ENCODE measurements at regions not wholly inside any gene's neighbourhood (a gene's known extent, or its start where the extent isn't known, plus 50 kb on each side); places are given as distances from the start of the nearest gene placed in this dataset.

DNA sequence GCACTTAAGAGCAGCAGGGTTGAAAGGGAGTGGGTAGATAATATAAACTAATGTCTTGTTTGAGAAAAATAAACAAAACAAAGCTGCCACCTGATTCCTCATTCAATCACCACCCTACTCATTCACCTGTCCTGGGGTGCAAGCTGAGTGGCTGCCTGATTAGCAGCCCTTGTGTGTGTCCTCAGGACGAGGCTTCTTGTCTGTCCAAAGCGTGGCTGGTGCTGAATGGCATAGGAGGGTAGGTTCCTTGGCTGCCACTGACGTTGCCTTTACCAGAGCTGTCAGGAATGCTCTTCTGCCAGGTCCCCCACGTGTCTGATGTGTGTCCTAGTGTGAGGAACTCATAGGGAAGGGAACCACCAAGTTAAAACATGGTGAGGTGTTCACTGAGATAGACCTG, 146.6 kb upstream of the SLC24A2 start:
- no peak overlapping the region for H3K27ac ChIP-seq (ENCODE audit: low read depth, low read length, poor library complexity, severe bottlenecking)
- no peaks in the 10 kb centered on the region for H3K9me2 ChIP-seq (ENCODE audit: insufficient read depth, low read length)
- no peaks in the 10 kb centered on the region for H3K9me3 ChIP-seq (ENCODE audit: low read length)
- CTCF ChIA-PET (ENCODE audit: unreplicated experiment), result no interaction called here
- H3K79me2 ChIP-seq (ENCODE audit: insufficient read depth, low read depth, low read length), result no peaks in the 10 kb centered on the region
- no peak overlapping the region for H2AFZ ChIP-seq (ENCODE audit: low read length)
- no peak for DNase-seq (ENCODE audit: low spot score)
- H3K4me2 ChIP-seq (ENCODE audit: low read length), result no peak overlapping the region
- no TSS peak for BruUV-seq (replicated peaks)
- TF ChIP-seq EZH2phosphoT487 (IDR thresholded peaks at IDR 0.05; ENCODE audit: borderline replicate concordance, low read depth, low read length), result no peak
- TF ChIP-seq, protein P1, sequence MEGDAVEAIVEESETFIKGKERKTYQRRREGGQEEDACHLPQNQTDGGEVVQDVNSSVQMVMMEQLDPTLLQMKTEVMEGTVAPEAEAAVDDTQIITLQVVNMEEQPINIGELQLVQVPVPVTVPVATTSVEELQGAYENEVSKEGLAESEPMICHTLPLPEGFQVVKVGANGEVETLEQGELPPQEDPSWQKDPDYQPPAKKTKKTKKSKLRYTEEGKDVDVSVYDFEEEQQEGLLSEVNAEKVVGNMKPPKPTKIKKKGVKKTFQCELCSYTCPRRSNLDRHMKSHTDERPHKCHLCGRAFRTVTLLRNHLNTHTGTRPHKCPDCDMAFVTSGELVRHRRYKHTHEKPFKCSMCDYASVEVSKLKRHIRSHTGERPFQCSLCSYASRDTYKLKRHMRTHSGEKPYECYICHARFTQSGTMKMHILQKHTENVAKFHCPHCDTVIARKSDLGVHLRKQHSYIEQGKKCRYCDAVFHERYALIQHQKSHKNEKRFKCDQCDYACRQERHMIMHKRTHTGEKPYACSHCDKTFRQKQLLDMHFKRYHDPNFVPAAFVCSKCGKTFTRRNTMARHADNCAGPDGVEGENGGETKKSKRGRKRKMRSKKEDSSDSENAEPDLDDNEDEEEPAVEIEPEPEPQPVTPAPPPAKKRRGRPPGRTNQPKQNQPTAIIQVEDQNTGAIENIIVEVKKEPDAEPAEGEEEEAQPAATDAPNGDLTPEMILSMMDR (conservative IDR thresholded peaks at IDR 0.05; ENCODE audit: low read length), result no peak
- H3K4me1 ChIP-seq (ENCODE audit: insufficient read depth, low read length, poor library complexity, severe bottlenecking), result no peaks in the 10 kb centered on the region
- intact Hi-C loops (cut with micrococcal nuclease; ENCODE audit: unreplicated experiment), result no loop called here
- H4K20me1 ChIP-seq (ENCODE audit: insufficient read depth, low read length), result no peaks in the 10 kb centered on the region
- POLR2A ChIA-PET, result no interaction called here
- H3K4me3 ChIP-seq (ENCODE audit: low read depth, low read length, poor library complexity, severe bottlenecking), result no peak overlapping the region
- no peaks in the 10 kb centered on the region for H3K36me3 ChIP-seq (ENCODE audit: insufficient read depth, low read length)

DNA sequence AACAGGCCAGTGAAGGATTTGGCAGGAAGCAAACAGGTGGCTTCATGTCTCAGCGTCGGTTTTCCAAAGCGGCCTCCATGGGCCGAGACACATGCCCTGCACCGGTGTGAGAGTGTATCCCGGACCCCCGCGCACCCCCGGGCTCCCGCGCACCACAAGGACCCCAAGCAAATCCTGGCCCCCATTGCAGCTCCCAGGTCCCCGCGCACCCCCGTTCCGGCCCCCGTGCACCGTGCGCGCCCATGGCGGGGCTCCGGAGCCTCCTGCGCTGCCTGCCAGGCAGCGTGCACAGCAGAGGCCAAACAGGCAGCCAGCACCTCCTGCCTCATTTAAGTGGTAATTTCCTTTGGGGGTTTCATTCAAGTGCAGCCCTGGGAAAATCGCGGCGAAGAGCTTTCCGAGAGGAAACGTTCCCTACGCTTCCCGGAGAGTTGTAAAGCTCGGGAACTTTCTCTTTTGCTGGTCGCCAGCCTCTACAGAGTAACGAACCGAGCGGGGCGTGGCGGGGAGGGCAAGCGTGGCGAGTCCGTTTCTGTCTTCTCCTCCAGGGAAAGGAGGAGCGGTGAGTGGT, 145.5 kb upstream of the SLC24A2 start:
- no peak overlapping the region for H3K27ac ChIP-seq (ENCODE audit: low read depth, low read length, poor library complexity, severe bottlenecking)
- H3K4me1 ChIP-seq (ENCODE audit: insufficient read depth, low read length, poor library complexity, severe bottlenecking), result no peaks in the 10 kb centered on the region
- no peak for TF ChIP-seq EZH2phosphoT487 (IDR thresholded peaks at IDR 0.05; ENCODE audit: borderline replicate concordance, low read depth, low read length)
- TF ChIP-seq, protein P1 (conservative IDR thresholded peaks at IDR 0.05; ENCODE audit: low read length), result no peak
- ChIA-PET CTCF (ENCODE audit: unreplicated experiment) (no interaction called here), POLR2A (interaction anchor here (0.6 kb wide), 1 partner anchor 845 kb away, joined by 3 read pairs; no protein-coding TSS in a partner anchor)
- H2AFZ ChIP-seq (ENCODE audit: low read length), result no peak overlapping the region
- H4K20me1 ChIP-seq (ENCODE audit: insufficient read depth, low read length), result no peaks in the 10 kb centered on the region
- no peak for DNase-seq (ENCODE audit: low spot score)
- H3K9me3 ChIP-seq (ENCODE audit: low read length), result no peaks in the 10 kb centered on the region
- intact Hi-C loops (cut with micrococcal nuclease; ENCODE audit: unreplicated experiment), result no loop called here
- BruUV-seq (replicated peaks), result no TSS peak
- H3K36me3 ChIP-seq (ENCODE audit: insufficient read depth, low read length), result no peaks in the 10 kb centered on the region
- no peaks in the 10 kb centered on the region for H3K79me2 ChIP-seq (ENCODE audit: insufficient read depth, low read depth, low read length)
- no peak overlapping the region for H3K4me2 ChIP-seq (ENCODE audit: low read length)
- no peaks in the 10 kb centered on the region for H3K9me2 ChIP-seq (ENCODE audit: insufficient read depth, low read length)
- H3K4me3 ChIP-seq (ENCODE audit: low read depth, low read length, poor library complexity, severe bottlenecking), result no peak overlapping the region

DNA sequence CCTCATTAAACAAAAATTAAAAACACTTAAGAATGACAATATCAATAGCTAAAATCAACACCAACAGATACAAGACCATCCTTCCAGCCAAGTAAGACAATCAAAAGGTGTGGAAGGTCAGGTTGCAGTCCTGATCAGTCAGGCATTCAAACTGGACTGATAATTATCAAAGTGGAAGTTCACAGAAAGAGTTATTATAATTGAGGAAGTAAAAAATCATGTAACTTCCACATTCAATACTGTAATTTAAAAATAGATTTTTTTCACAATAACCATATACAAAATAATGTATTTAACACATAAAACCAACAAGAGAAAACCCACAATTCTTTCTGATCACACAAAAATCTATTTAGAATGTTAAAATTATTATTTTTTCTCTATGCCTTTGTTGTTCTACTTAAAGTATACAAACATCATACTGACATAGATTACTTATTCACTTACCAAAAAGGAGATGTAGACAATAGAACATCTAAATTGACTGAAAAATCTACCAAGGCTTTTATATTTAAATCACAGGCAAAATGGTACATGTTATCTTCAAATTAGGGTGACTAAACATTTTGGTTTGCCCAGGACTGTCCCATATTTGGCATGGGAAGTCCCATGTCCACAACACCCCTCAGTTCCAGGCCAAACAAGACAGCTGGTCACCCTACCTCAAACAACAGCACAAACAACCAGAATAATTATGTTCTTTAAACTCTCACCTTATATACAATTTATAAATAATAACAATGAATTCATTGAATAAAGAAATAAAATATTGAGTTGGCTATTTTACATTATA, 142.5 kb upstream of the SLC24A2 start:
- no peak overlapping the region for H3K27ac ChIP-seq (ENCODE audit: low read depth, low read length, poor library complexity, severe bottlenecking)
- no peak for TF ChIP-seq EZH2phosphoT487 (IDR thresholded peaks at IDR 0.05; ENCODE audit: borderline replicate concordance, low read depth, low read length)
- TF ChIP-seq, protein P1 (conservative IDR thresholded peaks at IDR 0.05; ENCODE audit: low read length), result no peak
- ChIA-PET CTCF (ENCODE audit: unreplicated experiment) (no interaction called here), POLR2A (interaction anchor here (0.9 kb wide), 1 partner anchor 12 kb away, joined by 3 read pairs; no protein-coding TSS in a partner anchor)
- H3K4me1 ChIP-seq (ENCODE audit: insufficient read depth, low read length, poor library complexity, severe bottlenecking), result no peaks in the 10 kb centered on the region
- DNase-seq (ENCODE audit: low spot score), result no peak
- H3K4me3 ChIP-seq (ENCODE audit: low read depth, low read length, poor library complexity, severe bottlenecking), result no peak overlapping the region
- no TSS peak for BruUV-seq (replicated peaks)
- no peaks in the 10 kb centered on the region for H3K36me3 ChIP-seq (ENCODE audit: insufficient read depth, low read length)
- no peaks in the 10 kb centered on the region for H3K9me2 ChIP-seq (ENCODE audit: insufficient read depth, low read length)
- no peaks in the 10 kb centered on the region for H4K20me1 ChIP-seq (ENCODE audit: insufficient read depth, low read length)
- no peaks in the 10 kb centered on the region for H3K79me2 ChIP-seq (ENCODE audit: insufficient read depth, low read depth, low read length)
- H2AFZ ChIP-seq (ENCODE audit: low read length), result no peak overlapping the region
- no peaks in the 10 kb centered on the region for H3K9me3 ChIP-seq (ENCODE audit: low read length)
- H3K4me2 ChIP-seq (ENCODE audit: low read length), result no peak overlapping the region
- intact Hi-C loops (cut with micrococcal nuclease; ENCODE audit: unreplicated experiment), result no loop called here

Measured in OCI-LY7 (cell line).